Thoracic aorta (tissue), 2 donors: ENCODE measurements at regions not wholly inside any gene's neighbourhood (a gene's known extent, or its start where the extent isn't known, plus 50 kb on each side); places are given as distances from the start of the nearest gene placed in this dataset.

ENCODE experiments used
- ATAC-seq: fragments of 150-250 bp; one replicate; pipeline ENCODE4 v1.8.0; 2017; ENCODE audit warnings: low read depth; ENCODE audit not compliant: insufficient number of reproducible peaks, low FRiP score
- DNase-seq: peaks from one replicate; pipeline ENCODE4 v3.0.0-alpha.2; 2020; ENCODE audit warnings: low spot score
- H3K27ac ChIP-seq, 2 donors: fragments of 200-600 bp; sonication (generic); 1 replicate in 1 of 2; 2 replicates in 1 of 2; pipeline ENCODE4 v1.5.1; 2016; ENCODE audit warnings: mild to moderate bottlenecking in 2 of 2, moderate library complexity in 2 of 2
- H3K27me3 ChIP-seq: fragments of 200-600 bp; sonication (generic); replicated peaks from 2 replicates; pipeline ENCODE4 v1.6.0; 2016; ENCODE audit warnings: mild to moderate bottlenecking; ENCODE audit not compliant: insufficient read depth
- H3K36me3 ChIP-seq: fragments of 200-600 bp; sonication (generic); one replicate; pipeline ENCODE4 v1.5.1; 2016
- H3K4me1 ChIP-seq, 2 donors: fragments of 200-600 bp; sonication (generic); 1 replicate in 1 of 2; 2 replicates in 1 of 2; pipeline versions ENCODE4 v1.5.1 to v1.6.0; 2016; ENCODE audit warnings: low read depth in 2 of 2, mild to moderate bottlenecking in 1 of 2; ENCODE audit not compliant: control insufficient read depth in 1 of 2
- H3K4me3 ChIP-seq: fragments of 200-600 bp; sonication (generic); 2 replicates; pipeline ENCODE4 v1.5.1; 2016; ENCODE audit warnings: mild to moderate bottlenecking
- H3K9me3 ChIP-seq: fragments of 200-600 bp; sonication (generic); 2 replicates; pipeline ENCODE4 v1.5.1; 2016
- TF ChIP-seq, protein P1 (sequence below): fragments of 200-600 bp; sonication (generic); IDR thresholded peaks from one replicate; pipeline ENCODE4 v1.5.1; 2019; ENCODE audit warnings: antibody characterized with exemption

DNA sequence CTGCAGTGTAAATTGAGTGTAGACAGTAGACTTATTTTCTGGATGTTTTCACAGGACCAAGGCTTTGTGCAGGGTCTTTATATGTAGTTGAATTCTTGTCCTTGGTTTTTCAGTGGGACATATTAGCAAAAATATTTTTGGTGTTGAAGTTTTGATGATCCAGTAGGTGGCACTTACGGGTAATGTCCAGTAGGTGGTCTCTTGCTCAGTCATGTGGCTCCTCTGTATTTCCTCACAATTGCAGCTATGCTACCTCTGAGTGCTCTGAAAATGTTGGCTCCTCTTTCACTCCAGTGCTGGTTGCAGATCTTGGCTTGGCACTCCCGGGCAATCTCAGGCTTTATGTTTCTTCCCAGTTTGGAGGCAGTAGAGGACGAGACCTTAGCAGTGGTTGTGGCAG, 419.8 kb upstream of the AMOT start:
- no peak for DNase-seq
- Histone ChIP-seq H3K27me3 (no peaks in the 10 kb centered on the region), H3K4me3 (no peak overlapping the region), H3K4me1 (no peaks in the 10 kb centered on the region), H3K9me3 (no peaks in the 10 kb centered on the region), H3K36me3 (no peaks in the 10 kb centered on the region), H3K27ac (no peak overlapping the region)
- no peak for ATAC-seq
- TF ChIP-seq, protein P1, sequence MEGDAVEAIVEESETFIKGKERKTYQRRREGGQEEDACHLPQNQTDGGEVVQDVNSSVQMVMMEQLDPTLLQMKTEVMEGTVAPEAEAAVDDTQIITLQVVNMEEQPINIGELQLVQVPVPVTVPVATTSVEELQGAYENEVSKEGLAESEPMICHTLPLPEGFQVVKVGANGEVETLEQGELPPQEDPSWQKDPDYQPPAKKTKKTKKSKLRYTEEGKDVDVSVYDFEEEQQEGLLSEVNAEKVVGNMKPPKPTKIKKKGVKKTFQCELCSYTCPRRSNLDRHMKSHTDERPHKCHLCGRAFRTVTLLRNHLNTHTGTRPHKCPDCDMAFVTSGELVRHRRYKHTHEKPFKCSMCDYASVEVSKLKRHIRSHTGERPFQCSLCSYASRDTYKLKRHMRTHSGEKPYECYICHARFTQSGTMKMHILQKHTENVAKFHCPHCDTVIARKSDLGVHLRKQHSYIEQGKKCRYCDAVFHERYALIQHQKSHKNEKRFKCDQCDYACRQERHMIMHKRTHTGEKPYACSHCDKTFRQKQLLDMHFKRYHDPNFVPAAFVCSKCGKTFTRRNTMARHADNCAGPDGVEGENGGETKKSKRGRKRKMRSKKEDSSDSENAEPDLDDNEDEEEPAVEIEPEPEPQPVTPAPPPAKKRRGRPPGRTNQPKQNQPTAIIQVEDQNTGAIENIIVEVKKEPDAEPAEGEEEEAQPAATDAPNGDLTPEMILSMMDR = no peak

DNA sequence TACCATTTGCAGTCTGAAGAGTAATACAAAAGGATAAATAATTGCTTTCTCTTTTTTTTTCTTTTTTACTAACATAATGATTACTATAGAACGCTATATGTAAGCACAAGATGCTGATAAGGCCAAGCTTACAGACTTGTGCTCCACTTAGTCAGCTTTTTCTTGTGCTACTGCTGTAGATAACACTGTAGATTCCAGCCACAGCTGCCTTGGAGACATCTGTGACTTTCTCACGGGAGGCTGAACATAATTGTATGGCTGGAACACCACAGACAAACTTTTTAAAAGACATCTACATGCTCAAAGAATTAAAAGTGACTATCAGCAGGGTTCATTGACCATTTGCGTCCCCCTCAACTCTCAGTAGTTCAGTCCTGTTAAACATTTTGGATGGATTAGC, 381.7 kb upstream of the AMOT start:
- TF ChIP-seq, protein P1 = no peak
- no peak for ATAC-seq
- H3K4me1 ChIP-seq = no peaks in the 10 kb centered on the region

DNA sequence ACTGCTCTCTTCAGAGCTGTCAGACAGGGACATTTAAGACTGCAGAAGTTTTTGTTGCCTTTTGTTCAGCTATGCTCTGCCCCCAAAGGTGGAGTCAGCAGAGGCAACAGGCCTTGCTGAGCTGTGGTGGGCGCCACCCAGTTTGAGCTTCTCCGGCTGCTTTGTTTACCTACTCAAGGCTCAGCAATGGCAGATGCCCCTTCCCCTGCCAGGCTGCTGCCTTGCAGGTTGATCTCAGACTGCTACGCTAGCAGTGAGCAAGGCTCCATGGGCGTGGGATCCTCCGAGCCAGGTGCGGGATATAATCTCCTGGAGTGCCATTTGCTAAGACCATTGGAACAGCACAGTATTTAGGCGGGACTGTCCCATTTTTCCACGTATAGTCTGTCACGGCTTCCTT, 371.4 kb upstream of the AMOT start:
- no peaks in the 10 kb centered on the region for H3K27me3 ChIP-seq
- ATAC-seq (no peak), DNase-seq (no peak)
- H3K36me3 ChIP-seq = no peaks in the 10 kb centered on the region
- TF ChIP-seq, protein P1 = no peak
- H3K4me1 ChIP-seq = no peaks in the 10 kb centered on the region
- no peak overlapping the region for H3K4me3 ChIP-seq
- no peaks in the 10 kb centered on the region for H3K9me3 ChIP-seq
- no peak overlapping the region for H3K27ac ChIP-seq

More for the DNA sequence above, 381.7 kb upstream of the AMOT start:
- H3K27me3 ChIP-seq = no peaks in the 10 kb centered on the region
- H3K9me3 ChIP-seq = no peaks in the 10 kb centered on the region
- no peak for DNase-seq
- no peak overlapping the region for H3K27ac ChIP-seq
- H3K36me3 ChIP-seq = no peaks in the 10 kb centered on the region
- no peak overlapping the region for H3K4me3 ChIP-seq

DNA sequence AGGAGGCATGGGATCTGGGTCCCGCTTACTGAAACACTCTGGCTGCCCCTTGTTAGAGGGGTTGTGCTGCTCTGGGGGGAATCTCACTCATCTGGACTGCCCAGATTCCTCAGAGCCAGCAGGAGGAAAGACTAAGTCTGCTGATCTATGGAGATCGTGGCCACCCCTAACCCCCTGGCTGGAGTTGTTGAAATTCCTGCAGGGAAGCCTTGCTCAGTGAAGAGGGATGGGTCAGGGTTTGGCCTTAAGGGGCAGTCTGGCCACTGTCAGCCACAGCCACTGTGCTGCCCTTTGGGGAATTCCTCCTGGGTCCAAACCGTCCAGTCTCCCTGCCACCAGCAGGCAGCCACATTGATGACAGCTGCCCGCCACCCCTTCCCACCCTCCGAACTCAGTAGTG, 362.0 kb upstream of the AMOT start:
- no peaks in the 10 kb centered on the region for H3K36me3 ChIP-seq
- no peaks in the 10 kb centered on the region for H3K27me3 ChIP-seq
- TF ChIP-seq, protein P1 = no peak
- DNase-seq = no peak
- no peak overlapping the region for H3K4me3 ChIP-seq
- no peaks in the 10 kb centered on the region for H3K9me3 ChIP-seq
- H3K4me1 ChIP-seq = no peaks in the 10 kb centered on the region
- no peak for ATAC-seq
- no peak overlapping the region for H3K27ac ChIP-seq

DNA sequence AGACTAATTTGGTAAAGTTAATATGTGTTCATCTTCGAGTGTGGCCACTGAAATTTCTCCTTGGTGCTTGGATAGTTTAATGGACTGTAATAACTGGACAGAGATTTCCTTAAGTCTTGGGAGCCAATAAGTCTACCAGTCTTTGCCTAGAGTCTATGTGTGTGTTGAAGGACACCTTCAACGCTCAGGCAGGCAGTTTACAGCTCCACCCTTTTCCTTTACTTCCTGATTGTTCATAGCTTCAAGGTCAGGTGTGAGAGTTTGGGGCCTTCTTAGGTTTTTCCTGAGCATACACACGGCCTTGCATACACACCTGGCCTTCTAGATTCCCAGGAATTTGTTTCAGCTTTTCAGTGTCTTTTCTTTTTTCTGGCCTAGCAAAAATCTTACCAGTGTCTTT, 355.3 kb upstream of the AMOT start:
- Histone ChIP-seq H3K36me3 (no peaks in the 10 kb centered on the region), H3K4me1 (no peaks in the 10 kb centered on the region), H3K4me3 (no peak overlapping the region), H3K27me3 (no peaks in the 10 kb centered on the region), H3K9me3 (no peaks in the 10 kb centered on the region), H3K27ac (no peak overlapping the region)
- TF ChIP-seq, protein P1 = no peak
- ATAC-seq (no peak), DNase-seq (no peak)
